Naive B cell (primary cell): ENCODE measurements at regions not wholly inside any gene's neighbourhood (a gene's known extent, or its start where the extent isn't known, plus 50 kb on each side); places are given as distances from the start of the nearest gene placed in this dataset.

Experiments used
- ATAC-seq, 2 donors: fragments of 150-1000 bp; cut with Tn5 transposase; 2 replicates each; pipeline ENCODE4 v1.10.0; 2021; ENCODE audit warnings: low read depth in 2 of 2, mild to moderate bottlenecking in 2 of 2, moderate library complexity in 2 of 2
- DNase-seq: peaks from one replicate; pipeline ENCODE4 v3.0.0; 2022
- H3K27ac Mint-ChIP-seq, 6 donors: one replicate each; pipeline ENCODE4 v1.8.0; 2020 to 2022; ENCODE audit warnings: mild to moderate bottlenecking in 6 of 6, mixed read lengths in 6 of 6, moderate library complexity in 5 of 6, inconsistent platforms in 2 of 6
- H3K27me3 Mint-ChIP-seq, 3 donors: one replicate each; pipeline ENCODE4 v1.8.0; 2021 to 2022; ENCODE audit warnings: mixed read lengths in 3 of 3, mild to moderate bottlenecking in 1 of 3
- H3K36me3 Mint-ChIP-seq, 2 donors: one replicate each; pipeline ENCODE4 v1.8.0; 2020 to 2022; ENCODE audit warnings: mixed read lengths in 2 of 2, inconsistent platforms in 1 of 2, mild to moderate bottlenecking in 1 of 2
- H3K4me1 Mint-ChIP-seq, 3 donors: one replicate each; pipeline ENCODE4 v1.8.0; 2020 to 2022; ENCODE audit warnings: mixed read lengths in 3 of 3, inconsistent platforms in 1 of 3, mild to moderate bottlenecking in 1 of 3, moderate library complexity in 1 of 3
- H3K4me3 Mint-ChIP-seq, 8 donors: one replicate each; pipeline ENCODE4 v1.8.0; 2020 to 2022; ENCODE audit warnings: mild to moderate bottlenecking in 8 of 8, mixed read lengths in 8 of 8, moderate library complexity in 8 of 8, inconsistent platforms in 2 of 8
- H3K9me3 Mint-ChIP-seq, 7 donors: one replicate each; pipeline ENCODE4 v1.8.0; 2020 to 2022; ENCODE audit warnings: mixed read lengths in 7 of 7, mild to moderate bottlenecking in 5 of 7, inconsistent platforms in 2 of 7, moderate library complexity in 1 of 7

GRCh38 chr22:49153921-49154320, 673.8 kb downstream of the BRD1 start:
- H3K36me3 Mint-ChIP-seq, result no peaks in the 10 kb centered on the region
- no peak overlapping the region for H3K4me3 Mint-ChIP-seq
- ATAC-seq (no peak), DNase-seq (no peak)
- peaks cover 0 to 16% (median 7%) of the 10 kb centered on the region in 3 donors for H3K27me3 Mint-ChIP-seq
- no peak overlapping the region for H3K27ac Mint-ChIP-seq
- no peaks in the 10 kb centered on the region for H3K4me1 Mint-ChIP-seq
- H3K9me3 Mint-ChIP-seq, result peaks cover 0 to 5% (median 3%) of the 10 kb centered on the region in 7 donors

GRCh38 chr22:49152939-49153770, 674.5 kb downstream of the BRD1 start:
- Mint-ChIP-seq H3K4me1 (no peaks in the 10 kb centered on the region), H3K27me3 (peaks cover 0 to 17% (median 15%) of the 10 kb centered on the region in 3 donors), H3K4me3 (no peak overlapping the region), H3K27ac (no peak overlapping the region), H3K36me3 (no peaks in the 10 kb centered on the region), H3K9me3 (peaks cover 0 to 5% (median 3%) of the 10 kb centered on the region in 7 donors)
- no peak for DNase-seq
- no peak for ATAC-seq

GRCh38 chr22:49152127-49152938, 675.3 kb downstream of the BRD1 start:
- peaks cover 0 to 5% (median 3%) of the 10 kb centered on the region in 7 donors for H3K9me3 Mint-ChIP-seq
- no peak overlapping the region for H3K4me3 Mint-ChIP-seq
- H3K27me3 Mint-ChIP-seq, result peaks cover 0 to 23% (median 21%) of the 10 kb centered on the region in 3 donors
- H3K36me3 Mint-ChIP-seq, result no peaks in the 10 kb centered on the region
- ATAC-seq, result no peak
- H3K4me1 Mint-ChIP-seq, result no peaks in the 10 kb centered on the region
- no peak for DNase-seq
- no peak overlapping the region for H3K27ac Mint-ChIP-seq

GRCh38 chr22:49151256-49152126, 676.2 kb downstream of the BRD1 start:
- Mint-ChIP-seq H3K36me3 (no peaks in the 10 kb centered on the region), H3K27ac (no peak overlapping the region)

GRCh38 chr22:49150801-49151221, 676.9 kb downstream of the BRD1 start:
- ATAC-seq, result no peak
- peaks cover 0 to 2% (median 0%) of the 10 kb centered on the region in 7 donors for H3K9me3 Mint-ChIP-seq
- no peak for DNase-seq
- H3K36me3 Mint-ChIP-seq, result no peaks in the 10 kb centered on the region
- H3K4me3 Mint-ChIP-seq, result no peak overlapping the region
- H3K27ac Mint-ChIP-seq, result no peak overlapping the region
- no peaks in the 10 kb centered on the region for H3K4me1 Mint-ChIP-seq
- peaks cover 0 to 23% (median 21%) of the 10 kb centered on the region in 3 donors for H3K27me3 Mint-ChIP-seq

More at GRCh38 chr22:49151256-49152126, 676.2 kb downstream of the BRD1 start:
- ATAC-seq, result no peak
- Mint-ChIP-seq H3K4me1 (no peaks in the 10 kb centered on the region), H3K27me3 (peaks cover 0 to 23% (median 21%) of the 10 kb centered on the region in 3 donors), H3K9me3 (peaks cover 0 to 5% (median 2%) of the 10 kb centered on the region in 7 donors), H3K4me3 (no peak overlapping the region)
- DNase-seq, result no peak

- ATAC-seq, result no peak
- DNase-seq, result no peak
- no peak overlapping the region for H3K27ac Mint-ChIP-seq
Observed at GRCh38 chr22:49149721-49150608, 677.7 kb downstream of the BRD1 start.

GRCh38 chr22:49148895-49149418, 678.7 kb downstream of the BRD1 start:
- peak overlapping the region in 1 of 8 donors; percentile 37 for H3K4me3 Mint-ChIP-seq
- ATAC-seq (no peak), DNase-seq (no peak)
- H3K9me3 Mint-ChIP-seq, result no peaks in the 10 kb centered on the region
- H3K27me3 Mint-ChIP-seq, result peaks cover 7 to 23% (median 21%) of the 10 kb centered on the region in 3 donors
- no peaks in the 10 kb centered on the region for H3K36me3 Mint-ChIP-seq
- no peak overlapping the region for H3K27ac Mint-ChIP-seq
- no peaks in the 10 kb centered on the region for H3K4me1 Mint-ChIP-seq

More at GRCh38 chr22:49149721-49150608, 677.7 kb downstream of the BRD1 start:
- no peaks in the 10 kb centered on the region for H3K4me1 Mint-ChIP-seq
- H3K27me3 Mint-ChIP-seq, result peaks cover 0 to 23% (median 21%) of the 10 kb centered on the region in 3 donors
- H3K9me3 Mint-ChIP-seq, result no peaks in the 10 kb centered on the region
- H3K36me3 Mint-ChIP-seq, result no peaks in the 10 kb centered on the region
- no peak overlapping the region for H3K4me3 Mint-ChIP-seq

- no peak for ATAC-seq
- Mint-ChIP-seq H3K27me3 (peaks cover 7 to 21% (median 18%) of the 10 kb centered on the region in 3 donors), H3K4me1 (no peaks in the 10 kb centered on the region), H3K4me3 (no peak overlapping the region), H3K9me3 (no peaks in the 10 kb centered on the region), H3K27ac (peak overlapping the region in 1 of 6 donors; percentile 79), H3K36me3 (no peaks in the 10 kb centered on the region)
- DNase-seq, result no peak
Observed at GRCh38 chr22:49147617-49148175, 680.0 kb downstream of the BRD1 start.

GRCh38 chr22:49147171-49147570, 680.5 kb downstream of the BRD1 start:
- Mint-ChIP-seq H3K4me1 (no peaks in the 10 kb centered on the region), H3K27me3 (peaks cover 7 to 22% (median 17%) of the 10 kb centered on the region in 3 donors), H3K9me3 (no peaks in the 10 kb centered on the region), H3K36me3 (no peaks in the 10 kb centered on the region), H3K4me3 (no peak overlapping the region), H3K27ac (no peak overlapping the region)
- DNase-seq (no peak), ATAC-seq (no peak)

- Mint-ChIP-seq H3K36me3 (no peaks in the 10 kb centered on the region), H3K9me3 (no peaks in the 10 kb centered on the region), H3K4me1 (no peaks in the 10 kb centered on the region), H3K27ac (no peak overlapping the region), H3K27me3 (peaks cover 7 to 29% (median 22%) of the 10 kb centered on the region in 3 donors), H3K4me3 (no peak overlapping the region)
- DNase-seq, result no peak
- ATAC-seq, result no peak
Observed at GRCh38 chr22:49146511-49146910, 681.2 kb downstream of the BRD1 start.

- no peaks in the 10 kb centered on the region for H3K36me3 Mint-ChIP-seq
- ATAC-seq, result no peak
- DNase-seq, result no peak
- H3K27ac Mint-ChIP-seq, result no peak overlapping the region
- no peak overlapping the region for H3K4me3 Mint-ChIP-seq
- H3K27me3 Mint-ChIP-seq, result peaks cover 13 to 28% (median 17%) of the 10 kb centered on the region in 3 donors
- H3K4me1 Mint-ChIP-seq, result no peaks in the 10 kb centered on the region
- H3K9me3 Mint-ChIP-seq, result peaks cover 0 to 1% (median 0%) of the 10 kb centered on the region in 7 donors
Observed at GRCh38 chr22:49143812-49144211, 683.9 kb downstream of the BRD1 start.

- H3K27me3 Mint-ChIP-seq, result peaks cover 16 to 28% (median 21%) of the 10 kb centered on the region in 3 donors
- no peak for DNase-seq
- H3K4me3 Mint-ChIP-seq, result no peak overlapping the region
- H3K27ac Mint-ChIP-seq, result no peak overlapping the region
- no peaks in the 10 kb centered on the region for H3K4me1 Mint-ChIP-seq
- peaks cover 0 to 10% (median 0%) of the 10 kb centered on the region in 7 donors for H3K9me3 Mint-ChIP-seq
- H3K36me3 Mint-ChIP-seq, result no peaks in the 10 kb centered on the region
- ATAC-seq, result no peak
Observed at GRCh38 chr22:49142891-49143290, 684.8 kb downstream of the BRD1 start.
